Smooth muscle cell (in vitro differentiated cells): ENCODE measurements at regions not wholly inside any gene's neighbourhood (a gene's known extent, or its start where the extent isn't known, plus 50 kb on each side); places are given as distances from the start of the nearest gene placed in this dataset.

Source experiments
- DNase-seq: peaks from one replicate; lab custom pipeline; 2025; ENCODE audit not compliant: unreplicated experiment; lab: John Stamatoyannopoulos, UW
- H2AFZ ChIP-seq: fragments of 200-600 bp; sonication (generic); 2 replicates; pipeline ENCODE4 v1.6.0; 2016; ENCODE audit warnings: antibody characterized with exemption, low read depth, mild to moderate bottlenecking
- H3F3A ChIP-seq: fragments of 200-600 bp; sonication (generic); 2 replicates; pipeline ENCODE4 v1.6.0; 2017; ENCODE audit warnings: antibody characterized with exemption, low read depth
- H3K27ac ChIP-seq: fragments of 200-600 bp; sonication (generic); 2 replicates; pipeline ENCODE4 v1.5.1; 2016; ENCODE audit warnings: low read depth, mild to moderate bottlenecking
- H3K27me3 ChIP-seq: fragments of 200-600 bp; sonication (generic); 2 replicates; pipeline ENCODE4 v1.6.1; 2016; ENCODE audit warnings: low read depth, mild to moderate bottlenecking
- H3K36me3 ChIP-seq: fragments of 200-600 bp; sonication (generic); 2 replicates; pipeline ENCODE4 v1.5.1; 2016; ENCODE audit warnings: low read depth
- H3K4me1 ChIP-seq: fragments of 200-600 bp; sonication (generic); 2 replicates; pipeline ENCODE4 v1.5.1; 2016; ENCODE audit warnings: low read depth
- H3K4me2 ChIP-seq: fragments of 200-600 bp; sonication (generic); 2 replicates; pipeline ENCODE4 v1.6.0; 2016; ENCODE audit warnings: mild to moderate bottlenecking
- H3K4me3 ChIP-seq: fragments of 200-600 bp; sonication (generic); 2 replicates; pipeline ENCODE4 v1.5.1; 2016; ENCODE audit warnings: mild to moderate bottlenecking
- H3K79me2 ChIP-seq: fragments of 200-600 bp; sonication (generic); 2 replicates; pipeline ENCODE4 v1.6.0; 2016; ENCODE audit warnings: low read depth, mild to moderate bottlenecking
- H3K9ac ChIP-seq: fragments of 200-600 bp; sonication (generic); 2 replicates; pipeline ENCODE4 v1.6.0; 2016; ENCODE audit warnings: low read depth
- H3K9me3 ChIP-seq: fragments of 200-600 bp; sonication (generic); replicated peaks from 2 replicates; pipeline ENCODE4 v1.5.1; 2016; ENCODE audit warnings: low read depth
- H4K20me1 ChIP-seq: fragments of 200-600 bp; sonication (generic); 2 replicates; pipeline ENCODE4 v1.6.0; 2016; ENCODE audit warnings: low read depth
- WGBS: methylation state at CpG from one replicate; pipeline ENCODE4 v1.1.7; 2016; ENCODE audit warnings: low lambda C conversion rate; 5-methylcytosine and 5-hydroxymethylcytosine counted together
- TF ChIP-seq, protein P1 (sequence below): fragments of 200-600 bp; sonication (generic); IDR thresholded peaks from 2 replicates; pipeline ENCODE4 v1.5.1; 2017; ENCODE audit warnings: borderline replicate concordance, mild to moderate bottlenecking, antibody characterized with exemption; ENCODE audit not compliant: insufficient read depth, poor library complexity, severe bottlenecking

DNA sequence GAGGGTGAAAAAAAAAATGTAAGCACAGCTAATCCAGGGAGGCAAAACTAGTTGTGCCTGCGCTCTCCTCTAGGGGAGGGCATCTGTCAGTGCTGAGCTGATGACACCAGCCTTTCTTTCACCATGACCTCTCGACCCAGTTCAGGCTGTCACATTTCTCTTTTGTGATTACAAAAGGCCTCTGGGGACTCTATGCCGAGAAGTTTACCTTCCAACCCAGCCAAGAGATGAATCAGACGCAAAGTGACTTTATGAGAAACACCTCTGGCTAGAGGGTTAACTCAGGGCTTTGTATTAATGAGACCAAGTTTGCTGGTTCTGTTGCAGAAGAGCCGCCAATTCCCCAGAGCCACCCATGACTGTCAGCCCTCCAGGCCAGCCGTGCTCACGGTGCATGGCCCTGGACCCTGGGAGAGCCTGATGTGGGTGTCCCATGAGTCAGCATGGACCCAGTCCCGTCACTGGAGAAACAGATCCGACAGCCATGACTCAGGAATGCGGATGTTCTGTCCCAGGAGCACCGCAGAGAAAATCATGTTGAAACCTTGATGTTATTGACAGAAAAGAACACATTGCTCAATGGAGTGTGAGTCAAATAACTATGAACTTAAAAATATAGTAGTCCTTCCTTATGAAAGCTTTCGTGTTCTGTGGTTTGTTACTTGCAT lies 437.2 kb downstream of the HS3ST3B1 start:
- H3K36me3 ChIP-seq, result no peaks in the 10 kb centered on the region
- peaks cover 26% of the 10 kb centered on the region for H3K4me1 ChIP-seq
- H3K4me3 ChIP-seq, result no peak overlapping the region
- H3K27ac ChIP-seq, result peak overlapping the region; percentile 86
- no peaks in the 10 kb centered on the region for H4K20me1 ChIP-seq
- H3F3A ChIP-seq, result peaks cover 20% of the 10 kb centered on the region
- no peak overlapping the region for H2AFZ ChIP-seq
- 11% methylated on average over 12 of the region's 12 CpGs for WGBS
- H3K79me2 ChIP-seq, result no peaks in the 10 kb centered on the region
- no peaks in the 10 kb centered on the region for H3K9me3 ChIP-seq
- peak; percentile 19 for DNase-seq
- peak overlapping the region; percentile 49 for H3K4me2 ChIP-seq
- no peaks in the 10 kb centered on the region for H3K27me3 ChIP-seq
- peak overlapping the region; percentile 9 for H3K9ac ChIP-seq
- TF ChIP-seq, protein P1, sequence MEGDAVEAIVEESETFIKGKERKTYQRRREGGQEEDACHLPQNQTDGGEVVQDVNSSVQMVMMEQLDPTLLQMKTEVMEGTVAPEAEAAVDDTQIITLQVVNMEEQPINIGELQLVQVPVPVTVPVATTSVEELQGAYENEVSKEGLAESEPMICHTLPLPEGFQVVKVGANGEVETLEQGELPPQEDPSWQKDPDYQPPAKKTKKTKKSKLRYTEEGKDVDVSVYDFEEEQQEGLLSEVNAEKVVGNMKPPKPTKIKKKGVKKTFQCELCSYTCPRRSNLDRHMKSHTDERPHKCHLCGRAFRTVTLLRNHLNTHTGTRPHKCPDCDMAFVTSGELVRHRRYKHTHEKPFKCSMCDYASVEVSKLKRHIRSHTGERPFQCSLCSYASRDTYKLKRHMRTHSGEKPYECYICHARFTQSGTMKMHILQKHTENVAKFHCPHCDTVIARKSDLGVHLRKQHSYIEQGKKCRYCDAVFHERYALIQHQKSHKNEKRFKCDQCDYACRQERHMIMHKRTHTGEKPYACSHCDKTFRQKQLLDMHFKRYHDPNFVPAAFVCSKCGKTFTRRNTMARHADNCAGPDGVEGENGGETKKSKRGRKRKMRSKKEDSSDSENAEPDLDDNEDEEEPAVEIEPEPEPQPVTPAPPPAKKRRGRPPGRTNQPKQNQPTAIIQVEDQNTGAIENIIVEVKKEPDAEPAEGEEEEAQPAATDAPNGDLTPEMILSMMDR, result peak; percentile 14

DNA sequence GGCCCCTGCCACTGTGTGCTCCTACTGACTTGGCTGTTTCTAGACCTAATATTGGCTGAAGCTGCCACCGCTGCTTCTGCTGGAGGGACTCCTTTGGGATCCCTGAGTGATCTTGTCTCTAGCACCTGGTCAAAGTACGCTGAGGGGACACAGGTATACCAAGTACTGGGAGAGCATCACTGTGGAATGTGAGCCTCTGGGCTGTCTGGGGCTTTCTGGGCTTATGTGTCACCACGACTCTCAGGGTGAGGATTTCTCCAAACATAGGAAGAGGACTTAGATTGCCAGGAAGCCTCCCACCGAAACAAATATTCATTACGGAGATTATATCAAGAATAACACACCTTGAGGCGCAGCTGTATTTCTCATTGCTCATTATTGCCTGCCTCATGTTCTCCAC lies 435.8 kb downstream of the HS3ST3B1 start:
- TF ChIP-seq, protein P1, result no peak
- Histone ChIP-seq H3K4me3 (no peak overlapping the region), H3K9me3 (no peaks in the 10 kb centered on the region), H3K4me1 (peaks cover 22% of the 10 kb centered on the region), H3K27me3 (no peaks in the 10 kb centered on the region), H3K9ac (no peak overlapping the region), H3F3A (peaks cover 20% of the 10 kb centered on the region), H4K20me1 (no peaks in the 10 kb centered on the region), H3K36me3 (no peaks in the 10 kb centered on the region), H3K4me2 (no peak overlapping the region), H3K27ac (peak overlapping the region; percentile 78), H2AFZ (no peak overlapping the region), H3K79me2 (no peaks in the 10 kb centered on the region)
- WGBS, result 64% methylated on average over 6 of the region's 6 CpGs
- no peak for DNase-seq

DNA sequence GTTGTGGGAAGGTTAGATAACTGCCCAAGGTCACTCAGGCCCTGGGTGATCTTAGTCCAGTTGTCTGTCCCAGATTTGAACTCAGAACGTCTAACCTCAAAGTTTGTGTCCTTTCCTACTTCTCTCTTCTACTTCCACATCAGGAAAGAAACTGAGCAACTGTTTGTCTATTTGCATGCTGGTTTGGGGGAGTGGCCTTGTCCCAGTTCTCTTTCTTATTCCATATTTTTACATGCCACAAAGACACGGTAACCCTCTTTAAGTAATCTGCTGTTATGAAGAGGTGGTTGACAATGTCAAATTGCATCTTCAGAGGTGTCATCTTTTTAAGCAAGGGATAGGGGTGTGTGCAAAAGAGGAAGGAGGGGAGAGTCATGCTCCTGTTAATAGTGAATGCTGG lies 432.5 kb downstream of the HS3ST3B1 start:
- Histone ChIP-seq H2AFZ (no peak overlapping the region), H3K79me2 (no peaks in the 10 kb centered on the region), H3K9ac (no peak overlapping the region), H4K20me1 (no peaks in the 10 kb centered on the region), H3K9me3 (no peaks in the 10 kb centered on the region), H3F3A (peaks cover 7% of the 10 kb centered on the region), H3K4me3 (no peak overlapping the region), H3K27me3 (no peaks in the 10 kb centered on the region), H3K36me3 (no peaks in the 10 kb centered on the region), H3K4me2 (no peak overlapping the region), H3K4me1 (peaks cover 5% of the 10 kb centered on the region), H3K27ac (no peak overlapping the region)
- DNase-seq, result no peak
- TF ChIP-seq, protein P1, result no peak
- 96% methylated on average over 2 of the region's 2 CpGs for WGBS

DNA sequence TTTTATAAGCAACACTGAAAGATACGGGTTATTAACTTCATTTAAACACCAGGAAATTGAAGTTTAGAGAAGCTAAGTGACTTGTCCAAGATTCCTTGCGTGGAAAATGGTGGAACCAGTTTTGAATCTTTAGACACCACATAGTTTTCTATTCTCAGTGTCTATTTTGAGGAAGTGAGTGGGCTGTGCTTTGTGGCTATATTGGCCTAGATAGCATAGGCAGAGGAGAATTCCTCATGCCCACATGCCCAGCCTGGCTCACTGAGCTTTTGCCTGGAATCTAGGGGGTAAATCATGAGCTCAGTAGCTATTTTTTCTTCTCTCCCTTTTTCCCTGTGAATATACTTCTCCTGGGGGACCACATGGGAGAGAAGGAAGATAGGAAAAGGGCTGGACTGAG lies 431.3 kb downstream of the HS3ST3B1 start:
- Histone ChIP-seq H4K20me1 (no peaks in the 10 kb centered on the region), H3K4me1 (no peaks in the 10 kb centered on the region), H3K9me3 (no peaks in the 10 kb centered on the region), H3F3A (no peaks in the 10 kb centered on the region), H3K27ac (no peak overlapping the region), H3K4me3 (no peak overlapping the region), H3K27me3 (no peaks in the 10 kb centered on the region), H3K4me2 (peak overlapping the region; percentile 17), H3K36me3 (no peaks in the 10 kb centered on the region), H3K79me2 (no peaks in the 10 kb centered on the region), H3K9ac (no peak overlapping the region), H2AFZ (no peak overlapping the region)
- no peak for DNase-seq
- TF ChIP-seq, protein P1, result no peak
- 73% methylated on average over 2 of the region's 2 CpGs for WGBS
